ENCODE measurements at regions not wholly inside any gene's neighbourhood (a gene's known extent, or its start where the extent isn't known, plus 50 kb on each side); places are given as distances from the start of the nearest gene placed in this dataset.

GRCh38 chr6:27065183-27065582 is 182.3 kb upstream of the PRSS16 start:
- no peak for TF ChIP-seq CTCF (optimal IDR thresholded peaks at IDR 0.05 in 1 of 3, IDR thresholded peaks at IDR 0.05 in 1 of 3, conservative IDR thresholded peaks at IDR 0.05 in 1 of 3; ENCODE audit: extremely low read depth in 1 of 3, insufficient read depth in 2 of 3, low read length in 3 of 3)
- TF ChIP-seq EZH2 (IDR thresholded peaks at IDR 0.05; ENCODE audit: low read length): no peak
